ENCODE measurements at regions not wholly inside any gene's neighbourhood (a gene's known extent, or its start where the extent isn't known, plus 50 kb on each side); places are given as distances from the start of the nearest gene placed in this dataset.

- CTCF ChIA-PET: no interaction called here
- 5% methylated on average over 2 of the region's 2 CpGs for WGBS (ENCODE audit: missing lambda C conversion rate)
- no peak for DNase-seq (ENCODE audit: low read depth in 1 of 2, low spot score in 1 of 2)
- Histone ChIP-seq H3K4me2 (no peak overlapping the region), H3K9me3 (no peaks in the 10 kb centered on the region), H3K4me3 (no peak overlapping the region), H3K27ac (no peak overlapping the region), H3K4me1 (no peaks in the 10 kb centered on the region)
- POLR2A ChIA-PET: no interaction called here
- TF ChIP-seq SREBF2 (IDR thresholded peaks at IDR 0.05): no peak
- FAIRE-seq: no peak
- ATAC-seq: no peak
Measured at GRCh38 chr5:24059006-24059405, 551.6 kb downstream of the PRDM9 start.

- Histone ChIP-seq H3K4me2 (no peak overlapping the region), H3K4me3 (no peak overlapping the region), H3K9me3 (no peaks in the 10 kb centered on the region), H3K27ac (no peak overlapping the region), H3K4me1 (no peaks in the 10 kb centered on the region)
- WGBS (ENCODE audit: missing lambda C conversion rate): 23% methylated on average over 4 of the region's 4 CpGs
- POLR2A ChIA-PET: no interaction called here
- FAIRE-seq: no peak
- no peak for DNase-seq (ENCODE audit: low read depth in 1 of 2, low spot score in 1 of 2)
- CTCF ChIA-PET: no interaction called here
- no peak for ATAC-seq
- TF ChIP-seq ZSCAN20 (CRISPR knock-in tag; IDR thresholded peaks at IDR 0.05) (no peak), POLR2AphosphoS2 (conservative IDR thresholded peaks at IDR 0.05; ENCODE audit: low read length) (no peak), ATOH8 (CRISPR knock-in tag; IDR thresholded peaks at IDR 0.05; ENCODE audit: low read depth) (no peak), RAD21 (conservative IDR thresholded peaks at IDR 0.05 in 1 of 2, IDR thresholded peaks at IDR 0.05 in 1 of 2) (no peak), SMC3 (IDR thresholded peaks at IDR 0.05) (no peak), CBX8 (IDR thresholded peaks at IDR 0.05) (no peak), CEBPB (IDR thresholded peaks at IDR 0.05) (no peak), NFE2L2 (conservative IDR thresholded peaks at IDR 0.05; ENCODE audit: low read length) (no peak), JUNB (IDR thresholded peaks at IDR 0.05) (no peak), EHMT2 (IDR thresholded peaks at IDR 0.05; ENCODE audit: low read depth) (no peak), HOXB5 (CRISPR knock-in tag; IDR thresholded peaks at IDR 0.05) (no peak), POLR2A (IDR thresholded peaks at IDR 0.05; ENCODE audit: low read length) (no peak), EP300 (IDR thresholded peaks at IDR 0.05) (no peak), CHD2 (IDR thresholded peaks at IDR 0.05; ENCODE audit: low read length, partially characterized antibody) (no peak), RCOR1 (IDR thresholded peaks at IDR 0.05; ENCODE audit: low read depth, low read length) (no peak), HEYL (CRISPR knock-in tag; IDR thresholded peaks at IDR 0.05) (no peak), FOXS1 (CRISPR knock-in tag; IDR thresholded peaks at IDR 0.05) (no peak), KDM1A (IDR thresholded peaks at IDR 0.05; ENCODE audit: low read depth) (no peak), MAFK (IDR thresholded peaks at IDR 0.05; ENCODE audit: partially characterized antibody) (no peak), TFCP2L1 (CRISPR knock-in tag; IDR thresholded peaks at IDR 0.05) (no peak)
Measured at GRCh38 chr5:24059716-24060115, 552.3 kb downstream of the PRDM9 start.

GRCh38 chr5:24065779-24066178 is 558.4 kb downstream of the PRDM9 start:
- no peak for DNase-seq (ENCODE audit: low read depth in 1 of 2, low spot score in 1 of 2)

More at GRCh38 chr5:24065779-24066178, 558.4 kb downstream of the PRDM9 start:
- ATAC-seq (no peak), FAIRE-seq (no peak)
- CTCF ChIA-PET: no interaction called here
- Histone ChIP-seq H3K9me3 (no peaks in the 10 kb centered on the region), H3K4me2 (no peak overlapping the region), H3K27ac (no peak overlapping the region), H3K4me1 (no peaks in the 10 kb centered on the region), H3K4me3 (no peak overlapping the region)
- 31% methylated on average over 4 of the region's 4 CpGs for WGBS (ENCODE audit: missing lambda C conversion rate)
- no peak for TF ChIP-seq BCL3 (IDR thresholded peaks at IDR 0.05)
- no peak for TF ChIP-seq POLR2A (IDR thresholded peaks at IDR 0.05; ENCODE audit: low read length)
- TF ChIP-seq SREBF2 (IDR thresholded peaks at IDR 0.05): no peak
- POLR2A ChIA-PET: no interaction called here
